ENCODE measurements at regions not wholly inside any gene's neighbourhood (a gene's known extent, or its start where the extent isn't known, plus 50 kb on each side); places are given as distances from the start of the nearest gene placed in this dataset.

DNA sequence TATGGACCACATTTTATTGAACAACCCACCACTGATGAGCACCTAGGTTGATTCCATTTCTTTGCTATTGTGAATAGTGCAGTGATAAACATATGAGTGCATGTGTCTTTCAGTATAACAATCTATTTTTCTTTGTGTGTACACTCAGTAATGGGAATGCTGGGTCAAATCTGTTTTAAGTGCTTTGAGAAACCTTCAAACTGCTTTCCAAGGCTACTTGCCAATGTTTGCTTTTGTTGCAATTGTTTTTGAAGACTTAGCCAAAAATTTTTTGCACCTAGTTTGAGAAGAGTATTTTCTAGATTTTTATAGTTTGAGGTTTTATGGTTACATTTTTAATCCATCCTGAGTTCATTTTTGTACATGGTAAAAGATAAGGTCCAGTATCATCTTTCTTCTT, 587.4 kb upstream of the SETBP1 start:
- TF ChIP-seq CTCF (IDR thresholded peaks at IDR 0.05) = no peak
- Histone ChIP-seq H3K9me3 (no peaks in the 10 kb centered on the region), H3K27me3 (no peaks in the 10 kb centered on the region), H3K36me3 (no peaks in the 10 kb centered on the region), H3K4me3 (no peak overlapping the region), H3K27ac (no peak overlapping the region), H3K4me1 (no peaks in the 10 kb centered on the region)
- DNase-seq (ENCODE audit: low spot score) = no peak

GRCh38 chr18:44096016-44096415, 584.7 kb upstream of the SETBP1 start:
- no peaks in the 10 kb centered on the region for H3K27me3 ChIP-seq
- H3K36me3 ChIP-seq = no peaks in the 10 kb centered on the region
- H3K4me1 ChIP-seq = no peaks in the 10 kb centered on the region
- H3K9me3 ChIP-seq = no peaks in the 10 kb centered on the region
- no peak overlapping the region for H3K4me3 ChIP-seq
- no peak for DNase-seq (ENCODE audit: low spot score)
- no peak for TF ChIP-seq CTCF (IDR thresholded peaks at IDR 0.05)
- H3K27ac ChIP-seq = no peak overlapping the region

DNA sequence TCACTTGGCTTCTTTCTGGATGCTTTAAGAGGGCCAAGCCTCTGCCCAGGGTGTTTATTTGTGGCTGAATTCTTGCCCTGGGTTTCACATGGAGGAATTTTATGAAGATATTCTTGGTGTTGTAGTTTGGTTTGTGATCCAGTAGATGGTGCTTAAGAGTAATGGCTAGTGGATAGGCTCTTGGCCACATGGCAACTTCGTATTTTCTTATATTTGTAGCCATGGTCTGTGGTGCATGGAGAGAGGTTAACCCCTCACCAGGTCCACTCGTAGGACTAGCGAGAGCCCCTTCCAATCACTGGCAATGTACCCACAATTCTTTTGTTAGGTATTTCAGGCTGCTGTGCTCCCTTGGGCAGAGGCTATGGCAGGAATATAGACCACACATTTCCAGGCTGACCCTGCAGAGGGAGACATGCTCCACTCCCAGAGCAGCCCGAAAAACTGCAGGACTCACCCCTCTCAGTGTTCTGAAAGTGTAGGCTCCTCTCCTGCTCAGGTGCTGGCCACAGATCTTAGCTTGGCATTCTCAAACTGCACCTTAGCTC, 582.1 kb upstream of the SETBP1 start:
- H3K9me3 ChIP-seq = no peaks in the 10 kb centered on the region
- peak in 1 of 2 donors; percentile 30 for TF ChIP-seq CTCF (IDR thresholded peaks at IDR 0.05)
- no peak for DNase-seq (ENCODE audit: low spot score)

DNA sequence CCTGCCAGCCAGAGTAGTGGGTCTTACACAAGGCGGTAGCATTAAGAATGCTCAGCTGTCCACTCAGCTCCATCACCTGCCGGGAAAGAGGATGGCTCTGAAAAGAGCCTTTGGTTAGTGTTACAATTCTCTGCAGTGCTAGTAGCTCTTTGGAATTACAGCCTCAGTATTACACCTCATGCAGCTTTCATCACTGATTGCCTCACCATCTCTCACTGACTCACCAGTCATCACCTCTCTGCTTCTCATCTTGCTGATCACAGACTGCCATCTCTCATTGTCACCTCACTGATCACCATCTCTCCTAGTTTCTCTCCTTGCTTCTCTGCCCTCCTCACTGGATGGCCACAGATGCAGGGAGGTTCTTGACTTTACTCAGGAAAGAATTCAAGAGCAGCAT, 573.5 kb upstream of the SETBP1 start:
- no peaks in the 10 kb centered on the region for H3K9me3 ChIP-seq
- no peak for DNase-seq (ENCODE audit: low spot score)
- TF ChIP-seq CTCF (IDR thresholded peaks at IDR 0.05) = no peak
- no peak overlapping the region for H3K27ac ChIP-seq
- no peak overlapping the region for H3K4me3 ChIP-seq
- H3K27me3 ChIP-seq = no peaks in the 10 kb centered on the region
- H3K36me3 ChIP-seq = no peaks in the 10 kb centered on the region
- H3K4me1 ChIP-seq = no peaks in the 10 kb centered on the region

More for the DNA sequence above, 582.1 kb upstream of the SETBP1 start:
- H3K27ac ChIP-seq = no peak overlapping the region
- H3K4me3 ChIP-seq = no peak overlapping the region
- H3K36me3 ChIP-seq = no peaks in the 10 kb centered on the region
- no peaks in the 10 kb centered on the region for H3K4me1 ChIP-seq
- no peaks in the 10 kb centered on the region for H3K27me3 ChIP-seq

DNA sequence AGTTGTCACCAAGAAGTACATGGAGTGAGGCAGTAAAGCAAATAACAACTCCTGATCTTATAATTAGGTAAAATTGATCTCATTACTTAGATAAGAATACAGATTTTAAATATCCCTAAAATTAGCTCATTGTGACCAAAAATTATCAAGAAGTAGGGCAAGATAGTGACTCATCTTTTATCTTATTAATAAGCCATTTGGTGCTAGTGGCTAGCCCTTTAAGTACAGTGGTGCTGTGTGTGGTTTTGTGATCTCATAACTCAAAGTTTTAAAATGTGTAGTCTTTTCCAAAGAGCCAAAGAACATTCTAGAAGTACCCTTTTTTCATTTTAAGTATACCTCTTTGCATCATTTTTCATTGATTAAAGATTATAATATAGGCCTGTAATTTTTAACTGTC, 569.4 kb upstream of the SETBP1 start:
- H3K27ac ChIP-seq = no peak overlapping the region
- H3K36me3 ChIP-seq = no peaks in the 10 kb centered on the region
- H3K9me3 ChIP-seq = no peaks in the 10 kb centered on the region
- H3K4me1 ChIP-seq = no peaks in the 10 kb centered on the region
- DNase-seq (ENCODE audit: low spot score) = no peak
- no peak overlapping the region for H3K4me3 ChIP-seq
- TF ChIP-seq CTCF (IDR thresholded peaks at IDR 0.05) = no peak
- no peaks in the 10 kb centered on the region for H3K27me3 ChIP-seq

- Histone ChIP-seq H3K9me3 (no peaks in the 10 kb centered on the region), H3K4me1 (no peaks in the 10 kb centered on the region), H3K36me3 (no peaks in the 10 kb centered on the region), H3K27me3 (no peaks in the 10 kb centered on the region), H3K27ac (no peak overlapping the region), H3K4me3 (no peak overlapping the region)
- DNase-seq (ENCODE audit: low spot score) = no peak
- no peak for TF ChIP-seq CTCF (IDR thresholded peaks at IDR 0.05)
Observed at GRCh38 chr18:44117821-44118220, 562.9 kb upstream of the SETBP1 start.

Measured in right atrium auricular region (tissue), 2 donors.